Immature natural killer cell (primary cell): ENCODE measurements at regions not wholly inside any gene's neighbourhood (a gene's known extent, or its start where the extent isn't known, plus 50 kb on each side); places are given as distances from the start of the nearest gene placed in this dataset.

ENCODE experiments used
- DNase-seq, 3 donors: peaks; one replicate each; pipeline ENCODE4 v3.0.0; 2022; ENCODE audit warnings: mixed read lengths in 1 of 3
- H3K27ac Mint-ChIP-seq, 6 donors: one replicate each; pipeline ENCODE4 v1.8.0; 2020; ENCODE audit warnings: mixed read lengths in 6 of 6, mild to moderate bottlenecking in 5 of 6, inconsistent platforms in 4 of 6, moderate library complexity in 3 of 6
- H3K27me3 Mint-ChIP-seq, 3 donors: one replicate each; pipeline ENCODE4 v1.8.0; 2020 to 2021; ENCODE audit warnings: low read depth in 3 of 3, mild to moderate bottlenecking in 3 of 3, mixed read lengths in 3 of 3, moderate library complexity in 3 of 3, inconsistent platforms in 1 of 3
- H3K36me3 Mint-ChIP-seq, 3 donors: one replicate each; pipeline ENCODE4 v1.8.0; 2020; ENCODE audit warnings: mixed read lengths in 3 of 3, inconsistent platforms in 2 of 3, mild to moderate bottlenecking in 2 of 3
- H3K4me1 Mint-ChIP-seq, 2 donors: one replicate each; pipeline ENCODE4 v1.8.0; 2020; ENCODE audit warnings: inconsistent platforms in 2 of 2, mild to moderate bottlenecking in 2 of 2, mixed read lengths in 2 of 2, moderate library complexity in 1 of 2
- H3K4me3 Mint-ChIP-seq, 5 donors: one replicate each; pipeline ENCODE4 v1.8.0; 2020; ENCODE audit warnings: mild to moderate bottlenecking in 5 of 5, mixed read lengths in 5 of 5, inconsistent platforms in 3 of 5, moderate library complexity in 3 of 5
- H3K9me3 Mint-ChIP-seq, 6 donors: one replicate each; pipeline ENCODE4 v1.8.0; 2020; ENCODE audit warnings: mild to moderate bottlenecking in 6 of 6, mixed read lengths in 6 of 6, inconsistent platforms in 4 of 6, moderate library complexity in 3 of 6

- H3K9me3 Mint-ChIP-seq: peaks cover 0 to 5% (median 0%) of the 10 kb centered on the region in 6 donors
- no peaks in the 10 kb centered on the region for H3K36me3 Mint-ChIP-seq
- H3K27me3 Mint-ChIP-seq: peaks cover 0 to 2% (median 0%) of the 10 kb centered on the region in 3 donors
- peaks cover 7 to 17% of the 10 kb centered on the region in 2 donors for H3K4me1 Mint-ChIP-seq
- no peak overlapping the region for H3K4me3 Mint-ChIP-seq
- no peak overlapping the region for H3K27ac Mint-ChIP-seq
- DNase-seq: no peak
Measured at GRCh38 chr3:5295191-5295690, 107.7 kb downstream of the EDEM1 start.

GRCh38 chr3:5296362-5296761, 108.9 kb downstream of the EDEM1 start:
- H3K36me3 Mint-ChIP-seq: no peaks in the 10 kb centered on the region
- no peak overlapping the region for H3K4me3 Mint-ChIP-seq
- H3K4me1 Mint-ChIP-seq: peaks cover 7 to 17% of the 10 kb centered on the region in 2 donors
- peak in 1 of 3 donors; percentile 18 for DNase-seq
- peaks cover 0 to 5% (median 0%) of the 10 kb centered on the region in 6 donors for H3K9me3 Mint-ChIP-seq
- peaks cover 0 to 2% (median 0%) of the 10 kb centered on the region in 3 donors for H3K27me3 Mint-ChIP-seq
- H3K27ac Mint-ChIP-seq: peak overlapping the region in 4 of 6 donors; percentile 15 to 68 (median 39)

GRCh38 chr3:5297895-5298294, 110.4 kb downstream of the EDEM1 start:
- Mint-ChIP-seq H3K27me3 (peaks cover 0 to 2% (median 0%) of the 10 kb centered on the region in 3 donors), H3K36me3 (no peaks in the 10 kb centered on the region), H3K4me3 (no peak overlapping the region), H3K9me3 (peaks cover 0 to 5% (median 0%) of the 10 kb centered on the region in 6 donors), H3K4me1 (peaks cover 7 to 17% of the 10 kb centered on the region in 2 donors), H3K27ac (no peak overlapping the region)
- DNase-seq: no peak

GRCh38 chr3:5298453-5298852, 110.9 kb downstream of the EDEM1 start:
- no peaks in the 10 kb centered on the region for H3K36me3 Mint-ChIP-seq

GRCh38 chr3:5299161-5299560, 111.7 kb downstream of the EDEM1 start:
- Mint-ChIP-seq H3K4me1 (peaks cover 7 to 17% of the 10 kb centered on the region in 2 donors), H3K36me3 (no peaks in the 10 kb centered on the region), H3K4me3 (no peak overlapping the region), H3K9me3 (peaks cover 0 to 5% (median 0%) of the 10 kb centered on the region in 6 donors), H3K27me3 (peaks cover 0 to 2% (median 0%) of the 10 kb centered on the region in 3 donors), H3K27ac (no peak overlapping the region)
- DNase-seq: no peak

More at GRCh38 chr3:5298453-5298852, 110.9 kb downstream of the EDEM1 start:
- peaks cover 0 to 2% (median 0%) of the 10 kb centered on the region in 3 donors for H3K27me3 Mint-ChIP-seq
- H3K27ac Mint-ChIP-seq: no peak overlapping the region
- peaks cover 7 to 17% of the 10 kb centered on the region in 2 donors for H3K4me1 Mint-ChIP-seq
- H3K4me3 Mint-ChIP-seq: no peak overlapping the region
- DNase-seq: no peak
- peaks cover 0 to 5% (median 0%) of the 10 kb centered on the region in 6 donors for H3K9me3 Mint-ChIP-seq

GRCh38 chr3:5300638-5301037, 113.1 kb downstream of the EDEM1 start:
- Mint-ChIP-seq H3K36me3 (no peaks in the 10 kb centered on the region), H3K4me1 (peaks cover 7 to 16% of the 10 kb centered on the region in 2 donors), H3K9me3 (peaks cover 0 to 3% (median 0%) of the 10 kb centered on the region in 6 donors), H3K4me3 (no peak overlapping the region), H3K27me3 (peaks cover 0 to 6% (median 0%) of the 10 kb centered on the region in 3 donors), H3K27ac (no peak overlapping the region)
- no peak for DNase-seq

GRCh38 chr3:5301651-5302297, 114.3 kb downstream of the EDEM1 start:
- Mint-ChIP-seq H3K36me3 (no peaks in the 10 kb centered on the region), H3K9me3 (peaks cover 0 to 3% (median 0%) of the 10 kb centered on the region in 6 donors), H3K27ac (no peak overlapping the region), H3K4me3 (no peak overlapping the region), H3K4me1 (peaks cover under 1 to 4% of the 10 kb centered on the region in 2 donors), H3K27me3 (peaks cover 0 to 6% (median 0%) of the 10 kb centered on the region in 3 donors)
- DNase-seq: no peak

- Mint-ChIP-seq H3K4me3 (no peak overlapping the region), H3K4me1 (no peaks in the 10 kb centered on the region), H3K9me3 (peaks cover 0 to 3% (median 0%) of the 10 kb centered on the region in 6 donors), H3K27me3 (peaks cover 0 to 6% (median 0%) of the 10 kb centered on the region in 3 donors), H3K27ac (no peak overlapping the region), H3K36me3 (no peaks in the 10 kb centered on the region)
- DNase-seq: no peak
Measured at GRCh38 chr3:5302661-5303060, 115.2 kb downstream of the EDEM1 start.

GRCh38 chr3:5304188-5304587, 116.7 kb downstream of the EDEM1 start:
- Mint-ChIP-seq H3K36me3 (no peaks in the 10 kb centered on the region), H3K27me3 (peaks cover 0 to 6% (median 0%) of the 10 kb centered on the region in 3 donors), H3K9me3 (peaks cover 0 to 3% (median 0%) of the 10 kb centered on the region in 6 donors), H3K4me3 (no peak overlapping the region), H3K27ac (no peak overlapping the region), H3K4me1 (no peaks in the 10 kb centered on the region)
- DNase-seq: no peak

GRCh38 chr3:5304789-5305683, 117.5 kb downstream of the EDEM1 start:
- Mint-ChIP-seq H3K9me3 (no peaks in the 10 kb centered on the region), H3K4me3 (no peak overlapping the region), H3K27me3 (peaks cover 0 to 4% (median 0%) of the 10 kb centered on the region in 3 donors), H3K4me1 (no peaks in the 10 kb centered on the region), H3K36me3 (no peaks in the 10 kb centered on the region), H3K27ac (no peak overlapping the region)
- DNase-seq: no peak

- Mint-ChIP-seq H3K4me1 (no peaks in the 10 kb centered on the region), H3K9me3 (no peaks in the 10 kb centered on the region), H3K4me3 (no peak overlapping the region), H3K27me3 (peaks cover 0 to 3% (median 0%) of the 10 kb centered on the region in 3 donors), H3K27ac (no peak overlapping the region), H3K36me3 (no peaks in the 10 kb centered on the region)
- DNase-seq: no peak
Measured at GRCh38 chr3:5305684-5305989, 118.1 kb downstream of the EDEM1 start.

- H3K4me3 Mint-ChIP-seq: no peak overlapping the region
- no peak for DNase-seq
- H3K9me3 Mint-ChIP-seq: no peaks in the 10 kb centered on the region
- H3K27me3 Mint-ChIP-seq: peaks cover 0 to 3% (median 0%) of the 10 kb centered on the region in 3 donors
- H3K27ac Mint-ChIP-seq: no peak overlapping the region
- H3K4me1 Mint-ChIP-seq: no peaks in the 10 kb centered on the region
- H3K36me3 Mint-ChIP-seq: no peaks in the 10 kb centered on the region
Measured at GRCh38 chr3:5309171-5309570, 121.7 kb downstream of the EDEM1 start.

- no peaks in the 10 kb centered on the region for H3K4me1 Mint-ChIP-seq
- no peak overlapping the region for H3K4me3 Mint-ChIP-seq
- H3K27ac Mint-ChIP-seq: no peak overlapping the region
- no peaks in the 10 kb centered on the region for H3K36me3 Mint-ChIP-seq
- H3K27me3 Mint-ChIP-seq: peaks cover 0 to 3% (median 0%) of the 10 kb centered on the region in 3 donors
- H3K9me3 Mint-ChIP-seq: no peaks in the 10 kb centered on the region
- DNase-seq: no peak
Measured at GRCh38 chr3:5309602-5310001, 122.1 kb downstream of the EDEM1 start.

GRCh38 chr3:5310509-5310908, 123.0 kb downstream of the EDEM1 start:
- Mint-ChIP-seq H3K27me3 (no peaks in the 10 kb centered on the region), H3K4me3 (no peak overlapping the region), H3K4me1 (no peaks in the 10 kb centered on the region), H3K27ac (no peak overlapping the region), H3K9me3 (no peaks in the 10 kb centered on the region), H3K36me3 (no peaks in the 10 kb centered on the region)
- no peak for DNase-seq
